ENCODE measurements at regions not wholly inside any gene's neighbourhood (a gene's known extent, or its start where the extent isn't known, plus 50 kb on each side); places are given as distances from the start of the nearest gene placed in this dataset.

GRCh38 chr4:102169345-102169744, 175.9 kb downstream of the SLC39A8 start:
- TF ChIP-seq CTCF (IDR thresholded peaks at IDR 0.05 in 4 of 5, conservative IDR thresholded peaks at IDR 0.05 in 1 of 5): no peak
- TF ChIP-seq POLR2A (IDR thresholded peaks at IDR 0.05): no peak
